Astrocyte of the cerebellum (primary cell): ENCODE measurements at regions not wholly inside any gene's neighbourhood (a gene's known extent, or its start where the extent isn't known, plus 50 kb on each side); places are given as distances from the start of the nearest gene placed in this dataset.
"Not testable (repeated sequence)": the region's sequence is repeated elsewhere in the genome, so short reads cannot be mapped to it uniquely, and the experiment has no call there.

ENCODE experiments used
- DNase-seq: peaks from one replicate; pipeline ENCODE4 v3.0.0-alpha.2; 2011; ENCODE audit warnings: low read depth
- H3K4me3 ChIP-seq: 2 replicates; pipeline ENCODE4 v1.5.1; 2011; ENCODE audit warnings: mild to moderate bottlenecking, low read depth, low read length, moderate library complexity
- CTCF ChIP-seq: IDR thresholded peaks from 2 replicates; pipeline ENCODE4 v1.5.1; 2012; ENCODE audit warnings: low read length, low read depth, moderate library complexity, mild to moderate bottlenecking; ENCODE audit errors: missing control alignments
- in situ Hi-C: cut with HindIII; loops from 2 replicates; pipeline ENCODE4 v1.10.0; 2017; ENCODE audit warnings: low sequenced_read_pairs

GRCh38 chr13:103497404-103497803, 431.2 kb upstream of the SLC10A2 start:
- no peak for TF ChIP-seq CTCF
- in situ Hi-C loops: no loop called here
- H3K4me3 ChIP-seq: no peak overlapping the region
- DNase-seq: no peak

- no peak overlapping the region for H3K4me3 ChIP-seq
- in situ Hi-C loops: no loop called here
Observed at GRCh38 chr13:103487841-103488240, 421.6 kb upstream of the SLC10A2 start.

GRCh38 chr13:103473081-103473480, 406.9 kb upstream of the SLC10A2 start:
- DNase-seq: no peak
- in situ Hi-C loops: no loop called here
- TF ChIP-seq CTCF: no peak
- no peak overlapping the region for H3K4me3 ChIP-seq

More at GRCh38 chr13:103487841-103488240, 421.6 kb upstream of the SLC10A2 start:
- no peak for TF ChIP-seq CTCF
- DNase-seq: peak; percentile 6

- no peak for DNase-seq
- in situ Hi-C loops: no loop called here
- no peak for TF ChIP-seq CTCF
- no peak overlapping the region for H3K4me3 ChIP-seq
Observed at GRCh38 chr13:103471896-103472295, 405.7 kb upstream of the SLC10A2 start.

- no peak overlapping the region for H3K4me3 ChIP-seq
- DNase-seq: no peak
- TF ChIP-seq CTCF: no peak
- in situ Hi-C loops: no loop called here
Observed at GRCh38 chr13:103469771-103470170, 403.6 kb upstream of the SLC10A2 start.

GRCh38 chr13:103466761-103467160, 400.5 kb upstream of the SLC10A2 start:
- TF ChIP-seq CTCF: no peak
- in situ Hi-C loops: no loop called here
- no peak overlapping the region for H3K4me3 ChIP-seq
- DNase-seq: no peak

- in situ Hi-C loops: not testable (repeated sequence)
Observed at GRCh38 chr13:103460246-103460645, 394.0 kb upstream of the SLC10A2 start.

GRCh38 chr13:103457050-103457449, 390.8 kb upstream of the SLC10A2 start:
- H3K4me3 ChIP-seq, in situ Hi-C loops, DNase-seq: not testable (repeated sequence)

More at GRCh38 chr13:103460246-103460645, 394.0 kb upstream of the SLC10A2 start:
- H3K4me3 ChIP-seq, DNase-seq: not testable (repeated sequence)
